COLO829 (cell line): ENCODE measurements at regions not wholly inside any gene's neighbourhood (a gene's known extent, or its start where the extent isn't known, plus 50 kb on each side); places are given as distances from the start of the nearest gene placed in this dataset.
A peak's percentile ranks its signal among the peaks of the same experiment; 100 is the strongest.
"Not testable (repeated sequence)": the region's sequence is repeated elsewhere in the genome, so short reads cannot be mapped to it uniquely, and the experiment has no call there.

ENCODE experiments used
- DNase-seq: peaks from one replicate; pipeline ENCODE4 v3.0.0; 2012; ENCODE audit warnings: low spot score

DNA sequence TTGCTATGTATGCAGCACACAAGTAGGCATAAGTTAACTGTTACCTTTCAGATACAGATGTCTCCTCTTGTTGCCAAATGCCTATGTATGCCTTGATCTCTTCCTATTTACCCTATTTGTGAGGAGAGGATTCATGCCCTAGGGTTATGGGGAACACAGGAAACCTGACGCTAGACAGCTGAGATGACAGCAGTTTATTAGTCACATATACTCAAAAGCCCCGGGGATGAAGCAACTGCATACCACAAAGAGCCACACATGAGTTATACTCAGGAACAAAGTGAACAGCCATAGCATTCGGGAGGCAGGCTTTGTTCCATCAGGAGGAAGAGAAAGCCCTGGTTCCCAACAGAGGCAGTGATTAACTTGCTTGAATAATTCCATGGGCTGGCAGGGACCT lies 1011.7 kb upstream of the PCDH7 start:
- DNase-seq: peak; percentile 13

DNA sequence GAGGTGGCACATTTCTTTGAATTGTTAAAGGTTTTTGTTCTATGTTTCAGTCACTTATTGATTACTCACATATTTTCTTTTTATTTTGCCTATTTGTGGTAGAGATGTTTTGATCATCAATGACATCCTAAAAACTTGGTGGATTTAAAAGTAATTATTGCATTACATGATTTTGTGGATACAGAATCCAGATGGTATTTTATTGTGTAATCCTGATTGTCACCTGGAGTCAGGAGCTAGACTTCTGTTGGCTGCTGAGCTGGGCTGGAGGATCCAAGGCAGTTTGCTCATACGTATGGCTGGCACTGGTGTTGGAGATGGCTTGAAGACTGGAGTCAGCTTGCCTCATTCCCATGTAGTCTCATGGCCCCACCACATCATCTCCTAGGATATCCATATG lies 1009.6 kb upstream of the PCDH7 start:
- DNase-seq: no peak

DNA sequence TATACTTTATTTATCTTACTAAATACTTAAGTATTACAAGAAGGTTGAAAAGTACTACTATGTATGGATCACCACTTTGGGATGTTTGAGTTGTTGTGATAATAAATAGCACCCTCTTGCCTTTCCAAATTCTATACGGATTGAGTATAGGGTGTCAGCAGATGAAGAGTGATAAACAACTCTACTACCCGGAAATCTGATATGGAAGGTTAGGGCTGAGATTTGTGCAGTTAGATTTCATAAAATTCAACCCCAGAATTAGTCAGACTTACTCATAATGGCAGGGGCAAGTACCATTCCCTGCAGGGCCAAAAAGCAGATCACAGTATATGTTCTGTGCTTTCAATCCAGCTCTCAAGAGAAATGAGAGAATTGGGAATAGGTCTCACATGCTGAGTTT lies 1008.9 kb upstream of the PCDH7 start:
- no peak for DNase-seq

DNA sequence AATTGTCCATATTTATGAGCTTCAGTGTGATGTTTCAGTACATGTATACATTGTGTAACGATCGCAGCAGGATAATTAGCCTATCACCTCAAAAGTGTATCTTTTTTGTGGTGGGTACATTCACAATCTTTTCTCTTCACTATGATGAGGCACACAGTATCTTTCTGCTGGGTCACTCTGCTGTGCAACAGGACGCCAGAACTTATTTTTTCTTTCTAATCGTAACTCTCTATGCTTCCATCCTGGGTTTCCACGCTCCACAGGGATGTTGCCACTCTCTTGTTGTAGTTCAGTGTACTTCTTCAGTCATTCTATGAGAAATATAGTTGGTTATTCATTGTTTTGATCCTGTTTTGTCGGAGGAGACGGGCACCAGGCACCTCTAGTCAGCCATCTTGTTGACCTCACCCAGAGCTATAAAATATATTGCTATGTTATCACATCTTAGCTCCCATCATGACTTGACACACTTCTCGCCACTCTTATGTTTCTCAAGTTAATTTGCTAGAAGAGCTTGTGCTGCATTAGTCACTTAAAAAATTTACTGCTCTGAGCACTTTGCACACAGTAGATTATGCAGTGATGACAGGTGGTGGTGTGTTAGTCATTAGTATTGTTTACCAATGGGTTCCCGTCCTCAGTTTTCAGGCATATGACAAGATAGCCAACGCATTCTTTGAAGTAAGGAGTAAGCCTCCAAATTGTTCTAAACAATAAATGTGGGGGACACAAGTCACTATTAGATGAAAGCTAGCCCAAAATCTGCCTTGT lies 1002.7 kb upstream of the PCDH7 start:
- no peak for DNase-seq

DNA sequence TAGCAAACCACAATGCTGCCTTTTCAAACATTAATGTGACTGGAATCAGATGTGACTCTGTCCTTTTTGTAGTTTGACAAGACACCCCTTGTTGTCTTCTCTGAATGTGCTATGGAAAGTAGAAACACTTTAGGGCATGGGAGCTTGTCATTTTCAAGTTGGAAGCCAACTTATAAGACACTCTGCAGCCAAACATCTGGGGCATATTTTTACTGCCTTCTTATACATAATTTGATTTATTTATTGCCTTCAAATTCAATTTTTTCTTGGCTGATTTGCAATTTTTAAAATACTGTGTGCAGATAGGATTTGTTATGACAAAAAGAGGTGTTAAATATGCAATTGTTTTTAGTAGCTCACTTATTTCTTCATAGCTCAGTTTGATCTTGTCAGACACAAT lies 1002.0 kb upstream of the PCDH7 start:
- no peak for DNase-seq

DNA sequence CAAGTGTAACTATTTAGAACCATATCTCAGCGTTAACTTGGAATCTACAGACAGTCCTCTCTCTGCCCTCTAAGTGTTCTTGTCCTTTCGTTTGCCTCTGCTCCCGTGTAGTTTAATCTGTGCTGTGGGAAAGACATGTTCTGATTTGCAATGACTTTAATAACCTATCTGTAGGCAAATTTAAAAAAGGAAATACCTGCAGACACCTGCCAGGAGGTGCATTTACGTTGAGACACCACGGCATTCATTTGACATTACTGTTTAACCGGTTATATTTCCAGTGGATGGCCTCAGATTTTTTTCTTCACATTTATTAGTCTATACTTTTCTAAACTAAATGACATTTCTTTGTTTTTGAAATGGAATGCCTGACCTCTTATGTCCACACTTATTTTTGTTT lies 997.9 kb upstream of the PCDH7 start:
- no peak for DNase-seq

DNA sequence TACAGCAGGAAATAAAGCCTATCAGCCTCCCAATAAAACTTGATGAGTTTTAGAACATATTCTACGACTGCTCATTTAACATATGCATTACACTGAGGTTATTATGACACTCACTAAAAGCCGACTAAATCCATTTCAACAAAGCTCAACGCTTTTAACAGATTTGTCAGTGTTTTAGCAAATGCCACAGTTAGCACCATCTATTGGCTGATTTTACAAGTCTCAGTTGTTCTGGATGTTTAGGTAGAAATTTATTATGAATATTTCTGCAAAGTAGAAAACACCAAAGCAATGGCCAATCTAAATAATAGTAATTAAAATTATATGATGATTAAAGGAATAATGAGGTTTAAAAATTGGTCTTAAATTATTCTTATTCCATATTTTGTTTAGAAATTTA lies 993.2 kb upstream of the PCDH7 start:
- DNase-seq: no peak

DNA sequence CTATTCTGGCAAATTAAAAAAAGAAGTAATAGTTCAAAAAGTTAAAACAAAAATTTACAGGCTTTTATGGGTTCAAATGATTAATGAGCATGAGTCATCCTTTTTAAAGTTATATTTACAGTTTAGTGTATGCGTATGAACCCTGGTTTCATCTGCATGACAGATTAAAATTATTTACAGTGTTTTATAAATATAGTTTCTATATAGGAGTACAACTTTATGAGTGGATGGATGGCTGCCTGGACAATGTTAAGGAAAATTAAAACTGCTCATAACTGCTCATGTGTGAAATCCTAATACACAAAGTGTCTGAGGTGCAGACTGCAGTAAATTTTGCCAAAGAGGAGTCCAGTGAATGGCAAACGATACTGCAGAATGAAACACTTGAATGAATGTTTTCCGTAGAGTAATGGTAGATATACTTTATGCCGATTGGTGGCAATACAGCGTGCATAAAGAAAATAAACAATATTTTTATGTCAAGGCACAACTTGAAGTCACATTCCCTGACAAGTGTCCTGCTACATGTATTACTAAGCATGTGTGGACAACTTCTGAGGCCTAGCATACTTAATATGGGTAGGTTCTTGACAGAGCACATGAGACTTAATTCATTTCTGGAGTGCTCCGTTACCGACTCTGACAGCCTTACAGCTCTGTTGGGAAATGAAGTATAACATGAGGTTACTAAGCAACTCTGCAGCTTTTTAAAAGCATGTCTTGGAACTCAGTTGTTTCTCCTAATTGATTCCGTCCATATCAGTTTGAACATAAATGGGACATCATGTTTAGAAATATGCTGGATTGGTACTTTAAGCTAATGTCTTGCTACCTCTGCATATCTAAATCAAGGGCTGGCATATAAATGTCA lies 985.6 kb upstream of the PCDH7 start:
- no peak for DNase-seq

DNA sequence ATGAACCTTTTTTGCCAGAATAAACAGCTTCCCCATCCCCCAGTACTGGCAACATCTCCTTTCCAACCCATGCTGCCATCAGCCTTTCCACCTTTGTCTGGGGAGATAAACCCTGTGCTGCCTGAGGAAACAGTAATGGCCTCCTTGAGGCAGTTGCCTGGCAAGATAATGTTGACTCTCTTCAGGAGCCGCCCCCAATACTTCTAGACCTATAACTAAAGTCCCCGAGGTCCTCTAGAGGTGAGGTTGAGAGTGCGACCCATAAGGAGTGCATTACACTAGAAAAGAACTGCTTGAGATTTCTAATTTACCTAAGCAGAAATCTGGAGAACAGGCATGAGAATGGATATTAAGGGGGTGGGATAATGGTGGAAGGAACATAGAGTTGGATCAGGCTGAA lies 963.2 kb upstream of the PCDH7 start:
- DNase-seq: no peak

DNA sequence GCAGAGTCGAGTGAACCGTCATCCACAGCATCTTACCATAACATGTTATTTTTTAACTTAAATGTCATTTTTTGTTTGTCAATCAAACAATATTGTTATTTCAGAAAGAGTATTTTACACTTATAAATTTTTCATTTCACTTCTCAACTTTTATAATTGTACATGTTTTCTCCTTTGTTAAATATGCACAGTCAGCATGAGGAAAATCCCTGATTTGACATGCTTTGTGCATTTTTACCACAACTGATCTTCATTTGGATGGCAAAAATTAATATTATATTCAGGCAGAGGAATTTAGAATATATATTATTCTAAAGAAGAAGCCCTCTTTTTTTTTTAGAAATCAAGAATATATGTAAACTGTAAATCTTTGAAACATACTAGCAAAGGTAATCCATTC lies 958.0 kb upstream of the PCDH7 start:
- DNase-seq: no peak

DNA sequence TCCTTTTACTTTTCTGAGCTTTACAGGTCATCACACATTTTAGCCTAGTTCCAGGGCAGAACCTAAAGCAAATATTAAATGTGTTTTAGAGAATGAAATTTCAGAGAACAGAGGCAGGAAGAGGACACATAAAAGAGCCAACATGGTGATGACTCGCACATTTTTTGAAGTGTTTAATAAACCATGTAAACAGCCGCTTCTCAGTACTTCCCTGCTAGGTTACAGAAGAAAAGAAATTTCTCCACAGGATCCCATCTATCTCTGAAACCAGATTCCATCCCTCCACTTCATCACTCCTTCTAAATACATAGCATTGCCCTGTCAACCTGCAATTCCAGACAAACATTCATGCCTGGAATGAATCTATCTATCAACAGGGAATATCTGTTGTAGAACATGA lies 949.5 kb upstream of the PCDH7 start:
- DNase-seq: no peak

DNA sequence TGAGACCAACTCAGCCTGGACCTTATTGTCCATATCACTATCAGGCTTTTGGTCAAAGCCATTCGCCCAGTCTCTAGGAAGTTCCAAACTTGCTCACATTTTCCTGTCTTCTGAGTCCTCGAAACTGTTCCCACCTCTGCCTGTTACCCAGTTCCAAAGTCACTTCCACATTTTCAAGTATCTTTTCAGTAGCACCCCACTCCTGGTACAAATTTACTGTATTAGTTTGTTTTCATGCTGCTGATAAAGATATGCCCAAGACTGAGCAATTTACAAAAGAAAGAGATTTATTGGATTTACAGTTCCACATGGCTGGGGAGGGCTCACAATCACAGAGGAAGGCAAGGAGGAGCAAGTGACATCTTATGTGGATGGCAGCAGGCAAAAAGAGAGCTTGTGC lies 932.0 kb upstream of the PCDH7 start:
- not testable (repeated sequence) for DNase-seq

DNA sequence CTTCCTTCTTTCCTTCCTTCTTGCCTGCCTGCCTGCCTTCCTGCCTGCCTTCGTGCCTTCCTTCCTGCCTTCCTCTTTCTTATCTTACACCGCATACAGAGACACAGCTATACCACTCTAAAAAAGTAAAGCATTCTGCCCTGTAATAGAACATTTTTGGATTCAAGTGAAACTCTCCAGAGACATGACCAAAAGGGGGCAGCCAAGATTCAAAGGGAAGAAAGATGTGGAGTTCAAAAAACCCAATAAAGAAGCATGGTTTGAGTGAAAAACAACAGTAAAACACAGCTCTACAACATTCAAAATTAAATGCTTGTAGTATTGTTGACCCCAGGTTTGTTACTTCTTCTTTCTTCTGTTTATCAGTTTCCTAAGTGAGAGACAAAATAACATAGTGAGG lies 914.9 kb upstream of the PCDH7 start:
- DNase-seq: peak; percentile 24

DNA sequence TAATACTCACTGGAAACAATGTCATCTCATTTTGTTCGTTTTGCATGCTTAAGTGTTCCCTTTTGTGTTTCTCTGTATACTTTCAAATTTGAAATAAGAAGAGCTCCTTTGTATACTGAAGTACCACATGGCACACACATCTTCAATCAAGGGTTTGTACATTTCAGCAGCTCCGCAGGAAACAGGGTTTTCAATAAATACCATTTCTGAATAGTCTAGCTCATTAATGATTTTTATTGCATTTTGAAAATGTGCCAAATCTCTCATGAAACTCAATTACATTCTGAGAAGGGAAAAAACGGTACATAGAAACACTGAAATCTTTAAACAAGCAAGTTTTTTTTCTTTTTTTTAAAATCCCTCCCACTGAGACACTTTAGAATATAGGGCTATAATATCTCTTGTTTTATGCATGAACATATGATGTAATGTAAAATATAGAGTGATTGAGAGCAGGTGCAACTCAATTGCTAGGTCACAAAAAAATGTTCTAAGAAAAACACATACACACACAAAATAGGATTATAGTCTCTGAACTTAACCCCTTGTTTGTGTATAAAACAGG lies 914.2 kb upstream of the PCDH7 start:
- DNase-seq: peak; percentile 10

DNA sequence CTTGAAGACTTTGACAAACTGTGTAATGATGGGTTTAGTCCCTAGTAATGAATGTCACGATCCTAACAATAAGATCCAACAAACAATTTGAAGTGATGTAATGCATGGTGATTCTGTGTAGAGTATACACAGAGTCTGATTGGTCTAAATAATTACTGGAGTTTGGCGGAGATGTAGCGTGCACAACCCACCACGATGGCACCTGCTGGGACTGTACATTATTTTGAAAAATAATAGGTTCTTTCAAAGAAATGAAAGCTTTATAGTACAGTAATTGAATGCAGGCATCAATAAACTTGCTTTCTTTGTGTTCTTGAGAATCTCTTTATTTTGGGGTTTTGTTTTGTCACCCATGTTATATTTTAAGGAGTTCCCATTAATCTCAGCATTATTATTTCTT lies 902.2 kb upstream of the PCDH7 start:
- DNase-seq: no peak

DNA sequence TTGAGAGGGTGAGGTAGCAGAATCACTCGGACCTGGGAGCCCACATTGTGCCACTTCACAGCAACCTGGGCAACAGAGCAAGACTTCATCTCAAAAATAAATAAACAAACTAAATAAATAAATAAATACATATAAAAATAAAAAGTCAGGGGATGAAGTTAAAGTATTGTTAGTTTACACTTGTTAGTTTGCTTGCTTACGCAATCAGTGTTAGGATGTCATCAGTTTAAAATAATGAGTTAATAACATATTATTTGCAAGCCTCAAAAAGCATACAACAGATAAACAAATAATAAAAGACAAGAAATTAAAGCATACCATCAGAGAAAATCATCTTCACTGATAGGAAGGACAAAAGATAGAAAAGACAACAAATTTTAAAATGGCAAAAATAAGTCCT lies 891.1 kb upstream of the PCDH7 start:
- no peak for DNase-seq

DNA sequence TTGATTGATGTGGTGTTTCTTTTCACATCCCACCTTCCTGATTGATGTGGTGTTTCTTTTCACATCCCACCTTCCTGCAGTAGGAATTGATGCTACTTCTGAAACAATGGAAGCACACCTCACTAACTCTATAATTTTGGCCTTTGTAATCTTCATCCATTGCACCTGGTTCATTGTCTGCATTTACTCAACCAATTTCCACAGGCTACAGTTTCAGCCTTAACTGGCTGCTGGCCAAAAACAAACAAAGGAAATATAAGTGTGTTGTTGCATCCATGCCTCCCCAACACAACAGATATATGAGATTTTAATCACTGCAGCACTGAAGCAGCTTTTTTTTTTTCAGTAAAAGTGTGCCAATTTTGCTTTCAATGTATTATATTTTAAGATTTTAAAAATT lies 867.6 kb upstream of the PCDH7 start:
- no peak for DNase-seq

DNA sequence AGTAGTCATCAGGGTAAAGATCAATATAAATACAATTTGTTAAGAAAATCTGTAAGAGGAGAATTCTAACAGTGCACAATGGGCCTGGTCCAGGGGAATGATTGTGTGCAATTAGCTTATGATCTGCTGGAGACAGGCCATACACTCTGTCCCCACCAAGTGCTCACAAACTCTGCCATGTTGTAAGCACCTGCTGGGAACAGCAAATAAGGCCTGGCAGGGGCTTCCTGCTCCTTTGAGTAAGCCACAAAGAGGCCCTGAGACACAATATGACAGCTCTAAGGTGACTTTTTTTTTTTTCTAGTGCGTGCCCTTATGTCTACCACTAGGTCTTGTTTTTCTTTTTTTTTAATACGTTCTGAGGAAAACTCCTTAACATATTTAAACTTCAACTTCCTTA lies 866.3 kb upstream of the PCDH7 start:
- DNase-seq: no peak

DNA sequence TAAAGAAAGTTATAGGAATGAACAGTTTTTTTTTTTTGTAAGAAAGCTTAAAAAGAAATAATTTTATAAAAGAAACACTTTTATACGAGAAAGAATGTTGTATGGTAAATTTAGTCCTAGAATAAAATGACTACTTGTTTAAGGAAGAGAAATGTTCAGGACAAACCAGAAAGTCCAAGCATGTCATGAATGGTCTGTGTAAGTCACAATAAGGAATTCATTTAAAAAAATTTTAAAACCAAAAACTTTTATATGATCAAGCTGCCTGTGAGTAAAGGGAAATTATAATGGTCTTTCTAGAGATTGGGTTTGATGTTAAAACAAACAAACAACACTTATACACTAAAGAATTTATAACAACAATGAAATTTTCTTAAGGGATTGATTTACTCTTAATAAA lies 858.9 kb upstream of the PCDH7 start:
- DNase-seq: no peak

DNA sequence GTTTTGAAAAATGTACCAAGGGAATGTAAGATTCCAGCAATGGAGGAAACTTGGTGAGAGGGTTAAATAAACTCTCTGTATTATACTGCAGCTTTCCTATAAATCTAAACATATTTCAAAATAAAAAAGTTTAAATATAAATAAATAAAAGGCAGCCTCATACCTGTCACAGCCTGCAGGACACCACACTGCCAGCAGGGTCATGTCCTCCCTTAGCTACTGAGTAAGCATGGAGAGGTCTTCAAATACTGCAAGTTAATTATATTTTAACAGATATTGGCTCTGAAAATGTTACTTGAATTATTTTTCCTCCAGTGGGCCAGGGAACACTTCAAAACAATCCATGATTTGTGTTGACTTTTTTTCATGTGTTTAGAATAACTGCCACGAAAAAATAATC lies 852.8 kb upstream of the PCDH7 start:
- no peak for DNase-seq

DNA sequence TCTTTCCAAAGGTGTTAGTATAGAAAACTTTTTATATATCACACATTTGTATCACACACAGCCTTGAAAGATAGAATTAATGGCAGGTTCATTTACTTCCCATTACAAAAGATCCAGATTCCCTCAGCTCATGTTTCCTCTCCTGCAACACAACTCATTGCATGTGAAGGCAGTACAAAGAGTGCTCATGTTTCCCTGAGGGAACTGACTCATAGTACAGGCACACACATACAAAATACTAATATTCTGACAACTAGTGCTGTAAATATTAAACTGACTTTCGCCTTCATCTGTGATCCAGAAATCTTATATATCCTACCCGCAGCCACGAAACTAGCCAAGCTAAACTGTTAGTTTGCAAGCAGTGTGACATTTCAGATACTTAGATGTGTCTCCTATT lies 819.8 kb upstream of the PCDH7 start:
- no peak for DNase-seq

DNA sequence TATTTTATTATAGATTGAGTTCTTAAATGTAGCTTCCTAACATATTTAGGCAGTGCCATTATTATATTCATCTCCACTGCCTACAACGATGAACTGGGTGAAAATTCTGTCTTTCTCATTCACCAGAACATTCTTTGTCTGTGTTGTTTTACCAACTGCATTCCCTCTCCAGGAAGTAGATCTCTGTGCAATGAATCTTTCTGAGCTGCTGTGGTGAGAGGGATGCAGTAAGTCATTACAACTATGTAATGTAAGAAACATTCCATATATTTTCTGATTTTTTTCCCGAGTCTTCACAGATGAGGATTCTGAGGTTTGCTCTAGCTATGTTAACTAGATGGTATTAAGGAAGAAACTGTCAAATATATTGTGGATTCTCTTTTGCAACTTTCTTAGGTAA lies 811.9 kb upstream of the PCDH7 start:
- no peak for DNase-seq

DNA sequence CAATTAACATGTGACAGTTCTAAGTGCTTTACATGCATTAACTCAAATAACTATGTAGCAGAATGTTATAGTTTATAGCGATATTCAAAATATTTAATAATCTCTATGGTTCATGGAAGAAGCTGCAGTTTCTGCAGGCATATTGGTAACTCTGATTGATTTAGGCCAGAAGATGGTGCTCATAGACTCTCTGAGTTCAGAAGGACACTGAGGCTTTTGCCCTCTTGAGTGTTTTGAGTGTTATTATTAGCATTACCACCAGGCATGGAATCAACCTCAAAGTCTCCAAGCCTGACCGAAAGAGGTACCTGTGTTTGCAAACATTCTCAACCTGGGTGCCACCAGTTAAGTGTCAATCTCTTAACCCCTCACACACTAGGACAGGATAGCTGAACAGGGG lies 792.3 kb upstream of the PCDH7 start:
- DNase-seq: no peak
